ENCODE measurements at regions not wholly inside any gene's neighbourhood (a gene's known extent, or its start where the extent isn't known, plus 50 kb on each side); places are given as distances from the start of the nearest gene placed in this dataset.

GRCh38 chr17:69717819-69718218, 303.3 kb downstream of the MAP2K6 start:
- Mint-ChIP-seq H3K36me3 (no peaks in the 10 kb centered on the region), H3K9me3 (peaks cover 2% of the 10 kb centered on the region), H3K27ac (no peak overlapping the region), H3K4me3 (no peak overlapping the region), H3K27me3 (peaks cover 3% of the 10 kb centered on the region), H3K4me1 (no peaks in the 10 kb centered on the region)
- DNase-seq, result no peak
- CTCF ChIA-PET, result interaction anchor here (0.9 kb wide), 1 partner anchor 78 kb away, joined by 4 read pairs; no protein-coding TSS in a partner anchor

GRCh38 chr17:69719474-69720048, 305.1 kb downstream of the MAP2K6 start:
- H3K36me3 Mint-ChIP-seq, result no peaks in the 10 kb centered on the region
- peaks cover 7% of the 10 kb centered on the region for H3K27me3 Mint-ChIP-seq
- H3K9me3 Mint-ChIP-seq, result peaks cover 2% of the 10 kb centered on the region
- H3K4me1 Mint-ChIP-seq, result no peaks in the 10 kb centered on the region
- no peak overlapping the region for H3K4me3 Mint-ChIP-seq
- DNase-seq, result no peak
- CTCF ChIA-PET, result no interaction called here
- no peak overlapping the region for H3K27ac Mint-ChIP-seq

GRCh38 chr17:69722518-69722917, 308.0 kb downstream of the MAP2K6 start:
- CTCF ChIA-PET, result interaction anchor here (2.4 kb wide), 1 partner anchor 116 kb away, joined by 7 read pairs; no protein-coding TSS in a partner anchor
- H3K27ac Mint-ChIP-seq, result no peak overlapping the region
- peaks cover 7% of the 10 kb centered on the region for H3K27me3 Mint-ChIP-seq
- H3K36me3 Mint-ChIP-seq, result no peaks in the 10 kb centered on the region
- no peaks in the 10 kb centered on the region for H3K9me3 Mint-ChIP-seq
- no peak overlapping the region for H3K4me3 Mint-ChIP-seq
- no peaks in the 10 kb centered on the region for H3K4me1 Mint-ChIP-seq
- no peak for DNase-seq

GRCh38 chr17:69723316-69723715, 308.8 kb downstream of the MAP2K6 start:
- CTCF ChIA-PET, result interaction anchor here (2.4 kb wide), 1 partner anchor 117 kb away, joined by 7 read pairs; no protein-coding TSS in a partner anchor
- Mint-ChIP-seq H3K27me3 (peaks cover 11% of the 10 kb centered on the region), H3K4me3 (no peak overlapping the region), H3K27ac (no peak overlapping the region), H3K4me1 (no peaks in the 10 kb centered on the region), H3K36me3 (no peaks in the 10 kb centered on the region), H3K9me3 (no peaks in the 10 kb centered on the region)
- DNase-seq, result no peak

GRCh38 chr17:69723741-69724140, 309.2 kb downstream of the MAP2K6 start:
- CTCF ChIA-PET, result interaction anchor here (2.4 kb wide), 1 partner anchor 117 kb away, joined by 7 read pairs; no protein-coding TSS in a partner anchor
- no peaks in the 10 kb centered on the region for H3K9me3 Mint-ChIP-seq
- peaks cover 11% of the 10 kb centered on the region for H3K27me3 Mint-ChIP-seq
- H3K27ac Mint-ChIP-seq, result no peak overlapping the region
- H3K36me3 Mint-ChIP-seq, result no peaks in the 10 kb centered on the region
- no peaks in the 10 kb centered on the region for H3K4me1 Mint-ChIP-seq
- DNase-seq, result no peak
- H3K4me3 Mint-ChIP-seq, result no peak overlapping the region

GRCh38 chr17:69724238-69724637, 309.7 kb downstream of the MAP2K6 start:
- no peaks in the 10 kb centered on the region for H3K4me1 Mint-ChIP-seq
- H3K36me3 Mint-ChIP-seq, result no peaks in the 10 kb centered on the region
- DNase-seq, result no peak
- CTCF ChIA-PET, result interaction anchor here (2.4 kb wide), 1 partner anchor 117 kb away, joined by 7 read pairs; no protein-coding TSS in a partner anchor
- H3K4me3 Mint-ChIP-seq, result no peak overlapping the region
- no peaks in the 10 kb centered on the region for H3K9me3 Mint-ChIP-seq
- H3K27me3 Mint-ChIP-seq, result peaks cover 11% of the 10 kb centered on the region
- H3K27ac Mint-ChIP-seq, result no peak overlapping the region

- no peaks in the 10 kb centered on the region for H3K4me1 Mint-ChIP-seq
- H3K27me3 Mint-ChIP-seq, result peaks cover 11% of the 10 kb centered on the region
- CTCF ChIA-PET, result no interaction called here
- DNase-seq, result no peak
- no peaks in the 10 kb centered on the region for H3K36me3 Mint-ChIP-seq
- H3K4me3 Mint-ChIP-seq, result no peak overlapping the region
- H3K9me3 Mint-ChIP-seq, result no peaks in the 10 kb centered on the region
- no peak overlapping the region for H3K27ac Mint-ChIP-seq
Observed at GRCh38 chr17:69725146-69725545, 310.6 kb downstream of the MAP2K6 start.

GRCh38 chr17:69728816-69729215, 314.3 kb downstream of the MAP2K6 start:
- no peaks in the 10 kb centered on the region for H3K9me3 Mint-ChIP-seq
- no peak overlapping the region for H3K27ac Mint-ChIP-seq
- DNase-seq, result no peak
- no peak overlapping the region for H3K4me3 Mint-ChIP-seq
- peaks cover 2% of the 10 kb centered on the region for H3K4me1 Mint-ChIP-seq
- H3K27me3 Mint-ChIP-seq, result peaks cover 8% of the 10 kb centered on the region
- no peaks in the 10 kb centered on the region for H3K36me3 Mint-ChIP-seq
- CTCF ChIA-PET, result no interaction called here

- no peak overlapping the region for H3K4me3 Mint-ChIP-seq
- H3K27me3 Mint-ChIP-seq, result peaks cover 12% of the 10 kb centered on the region
- no peak overlapping the region for H3K27ac Mint-ChIP-seq
- peaks cover 2% of the 10 kb centered on the region for H3K4me1 Mint-ChIP-seq
- no peaks in the 10 kb centered on the region for H3K36me3 Mint-ChIP-seq
- CTCF ChIA-PET, result interaction anchor here (1.3 kb wide), 1 partner anchor 123 kb away, joined by 5 read pairs; no protein-coding TSS in a partner anchor
- H3K9me3 Mint-ChIP-seq, result no peaks in the 10 kb centered on the region
- DNase-seq, result no peak
Observed at GRCh38 chr17:69729944-69730343, 315.4 kb downstream of the MAP2K6 start.

GRCh38 chr17:69732272-69732918, 317.9 kb downstream of the MAP2K6 start:
- H3K4me3 Mint-ChIP-seq, result no peak overlapping the region
- peaks cover 12% of the 10 kb centered on the region for H3K27me3 Mint-ChIP-seq
- H3K27ac Mint-ChIP-seq, result no peak overlapping the region
- CTCF ChIA-PET, result no interaction called here
- H3K4me1 Mint-ChIP-seq, result peaks cover 13% of the 10 kb centered on the region
- H3K36me3 Mint-ChIP-seq, result peaks cover 3% of the 10 kb centered on the region
- H3K9me3 Mint-ChIP-seq, result peaks cover 12% of the 10 kb centered on the region
- no peak for DNase-seq

- Mint-ChIP-seq H3K9me3 (peaks cover 18% of the 10 kb centered on the region), H3K36me3 (peaks cover 6% of the 10 kb centered on the region), H3K4me3 (no peak overlapping the region), H3K27ac (no peak overlapping the region), H3K4me1 (peaks cover 23% of the 10 kb centered on the region), H3K27me3 (peaks cover 9% of the 10 kb centered on the region)
- CTCF ChIA-PET, result no interaction called here
- no peak for DNase-seq
Observed at GRCh38 chr17:69733171-69734012, 318.9 kb downstream of the MAP2K6 start.

- no peak overlapping the region for H3K4me3 Mint-ChIP-seq
- peaks cover 23% of the 10 kb centered on the region for H3K9me3 Mint-ChIP-seq
- peaks cover 36% of the 10 kb centered on the region for H3K4me1 Mint-ChIP-seq
- CTCF ChIA-PET, result no interaction called here
- H3K27me3 Mint-ChIP-seq, result peaks cover 9% of the 10 kb centered on the region
- DNase-seq, result no peak
- peaks cover 6% of the 10 kb centered on the region for H3K36me3 Mint-ChIP-seq
- no peak overlapping the region for H3K27ac Mint-ChIP-seq
Observed at GRCh38 chr17:69734656-69735055, 320.2 kb downstream of the MAP2K6 start.

- Mint-ChIP-seq H3K4me1 (peaks cover 39% of the 10 kb centered on the region), H3K27ac (no peak overlapping the region), H3K27me3 (peaks cover 9% of the 10 kb centered on the region), H3K36me3 (peaks cover 10% of the 10 kb centered on the region), H3K4me3 (no peak overlapping the region), H3K9me3 (peaks cover 26% of the 10 kb centered on the region)
- CTCF ChIA-PET, result no interaction called here
- DNase-seq, result no peak
Observed at GRCh38 chr17:69735285-69735684, 320.8 kb downstream of the MAP2K6 start.

GRCh38 chr17:69743091-69743490, 328.6 kb downstream of the MAP2K6 start:
- DNase-seq, result no peak
- H3K4me1 Mint-ChIP-seq, result peaks cover 19% of the 10 kb centered on the region
- peaks cover 17% of the 10 kb centered on the region for H3K9me3 Mint-ChIP-seq
- no peaks in the 10 kb centered on the region for H3K27me3 Mint-ChIP-seq
- peaks cover 5% of the 10 kb centered on the region for H3K36me3 Mint-ChIP-seq
- H3K4me3 Mint-ChIP-seq, result no peak overlapping the region
- CTCF ChIA-PET, result no interaction called here
- no peak overlapping the region for H3K27ac Mint-ChIP-seq

Measured in activated naive CD4-positive, alpha-beta T cell treated with anti-CD3 and anti-CD28 coated beads, Interleukin-2, amount 10 ng/mL, durations not matched to agents 7 days and 5 days (primary cell).